Kidney capillary endothelial cell (primary cell): ENCODE measurements at regions not wholly inside any gene's neighbourhood (a gene's known extent, or its start where the extent isn't known, plus 50 kb on each side); places are given as distances from the start of the nearest gene placed in this dataset.
"Not testable (repeated sequence)": the region's sequence is repeated elsewhere in the genome, so short reads cannot be mapped to it uniquely, and the experiment has no call there.

Source experiments
- DNase-seq: peaks from one replicate; pipeline ENCODE4 v3.0.0-alpha.2; 2018; ENCODE audit warnings: low spot score

GRCh38 chr9:103407260-103407659, 412.1 kb downstream of the CYLC2 start:
- no peak for DNase-seq

DNA sequence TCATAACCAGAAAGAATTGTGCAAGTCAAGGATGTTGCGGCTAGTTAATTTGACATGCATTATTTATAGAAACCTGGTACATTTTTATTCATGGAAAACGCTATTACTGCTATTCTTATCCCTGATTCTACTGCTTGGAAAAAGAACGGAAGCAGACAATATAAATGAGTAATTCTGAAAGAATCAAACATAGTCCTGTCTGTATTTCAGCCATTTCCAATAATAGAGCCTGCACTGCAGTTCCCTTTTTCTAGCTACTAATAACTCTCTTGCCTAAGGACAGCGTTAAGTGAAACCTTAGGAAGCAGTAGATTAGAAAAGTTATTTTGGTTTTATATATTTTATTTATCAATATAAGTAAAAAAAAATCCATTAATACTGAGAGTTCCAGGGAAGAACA, 414.9 kb downstream of the CYLC2 start:
- peak; percentile 29 for DNase-seq

GRCh38 chr9:103427696-103428095, 432.6 kb downstream of the CYLC2 start:
- DNase-seq = no peak

DNA sequence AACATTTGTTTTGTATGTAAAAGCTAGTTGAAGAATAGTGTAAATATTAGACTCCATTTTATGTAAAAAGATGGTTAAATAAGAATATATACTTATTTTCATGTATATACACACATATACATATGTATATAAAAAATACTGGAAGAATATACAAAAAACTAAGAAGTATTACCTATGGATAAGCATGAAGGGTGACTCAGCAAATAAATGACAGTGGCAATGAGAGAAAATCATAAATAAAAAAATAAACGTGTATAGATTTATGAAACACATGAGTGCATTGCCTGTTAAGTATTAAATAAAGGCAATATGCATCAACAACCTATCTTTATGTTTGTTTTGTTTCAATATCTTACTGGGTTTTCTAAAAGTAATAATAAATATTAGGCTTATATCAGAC, 435.3 kb downstream of the CYLC2 start:
- DNase-seq = no peak

DNA sequence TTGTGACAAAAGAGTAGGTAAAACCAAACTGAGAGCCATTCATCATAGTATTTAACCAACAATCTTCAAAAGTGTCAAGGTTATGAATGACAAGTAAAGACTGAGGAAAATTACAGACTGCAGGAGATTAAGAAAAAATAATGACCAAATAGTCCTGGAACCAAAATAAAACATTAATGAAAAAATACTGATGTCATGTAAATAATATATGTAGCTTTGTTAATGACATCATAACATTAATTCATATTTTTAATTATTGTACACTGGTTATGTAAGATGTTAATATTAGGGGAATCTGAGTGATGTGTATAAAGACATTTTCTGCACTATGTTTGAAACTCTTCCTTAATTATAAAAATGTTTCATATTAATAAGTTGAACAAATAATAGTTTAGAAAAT, 436.7 kb downstream of the CYLC2 start:
- no peak for DNase-seq

DNA sequence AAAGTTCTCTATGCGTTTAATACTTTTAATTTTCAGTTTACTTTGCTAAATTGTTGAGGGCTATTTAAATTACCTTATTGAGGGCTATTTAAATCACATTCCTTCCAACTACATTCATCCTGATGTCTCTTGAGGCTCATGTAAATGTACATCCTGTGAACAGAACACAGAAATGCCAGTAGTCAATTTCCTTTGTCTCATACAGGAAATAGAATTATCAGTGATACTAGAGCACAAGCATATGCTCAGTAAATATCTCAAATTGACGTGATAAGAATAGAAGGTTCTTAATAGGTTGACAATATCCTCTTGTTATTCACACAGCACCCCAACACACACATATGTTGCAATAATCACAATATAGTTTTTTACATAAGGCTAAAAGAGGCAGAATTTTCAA, 449.0 kb downstream of the CYLC2 start:
- peak; percentile 78 for DNase-seq

GRCh38 chr9:103458826-103459225, 463.7 kb downstream of the CYLC2 start:
- no peak for DNase-seq

GRCh38 chr9:103471241-103471640, 476.1 kb downstream of the CYLC2 start:
- no peak for DNase-seq

GRCh38 chr9:103474156-103474555, 479.0 kb downstream of the CYLC2 start:
- no peak for DNase-seq

DNA sequence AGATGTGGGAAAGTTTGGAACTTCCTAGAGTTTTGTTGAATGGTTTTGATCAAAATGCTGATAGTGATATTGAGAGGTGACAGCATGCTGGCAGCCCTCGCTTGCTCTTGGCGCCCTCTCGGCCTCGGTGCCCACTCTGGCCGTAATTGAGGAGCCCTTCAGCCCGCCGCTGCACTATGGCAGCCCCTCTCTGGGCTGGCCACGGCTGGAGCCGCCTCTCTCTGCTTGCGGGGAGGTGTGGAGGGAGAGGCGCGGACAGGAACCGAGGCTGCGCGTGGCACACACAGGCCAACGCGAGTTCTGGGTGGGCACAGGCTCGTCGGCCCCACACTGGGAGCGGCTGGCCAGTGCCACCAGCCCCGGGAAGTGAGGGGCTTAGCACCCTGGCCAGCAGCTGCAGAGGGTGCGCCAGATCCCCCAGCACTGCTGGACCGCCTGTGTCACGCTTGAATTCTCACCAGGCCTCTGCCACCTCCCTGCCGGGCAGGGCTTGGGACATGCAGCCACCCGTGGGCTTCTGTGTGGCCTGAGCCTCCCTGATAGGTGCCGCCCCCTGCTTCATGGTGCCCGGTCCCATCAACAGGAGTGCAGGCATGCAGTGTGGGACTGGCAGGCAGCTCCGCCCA, 488.5 kb downstream of the CYLC2 start:
- no peak for DNase-seq

DNA sequence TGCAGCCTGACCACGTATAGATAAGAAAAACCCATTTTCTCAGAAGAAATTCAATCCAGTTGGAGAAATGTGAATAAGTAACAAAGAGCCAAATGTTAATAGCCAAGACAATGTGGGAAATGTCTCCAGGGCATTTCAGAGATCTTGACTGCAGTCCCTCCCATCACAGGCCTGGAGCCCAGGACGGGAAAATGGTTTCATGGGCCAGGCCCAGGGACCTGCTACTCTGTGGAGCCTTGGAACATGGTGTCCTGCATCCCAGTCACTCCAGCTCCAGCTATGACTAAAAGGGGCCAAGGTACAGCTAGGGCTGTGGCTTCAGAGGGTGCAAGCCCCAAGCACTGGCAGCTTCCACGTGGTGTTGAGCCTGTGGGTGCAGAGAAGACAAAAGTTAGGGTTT, 490.0 kb downstream of the CYLC2 start:
- no peak for DNase-seq

DNA sequence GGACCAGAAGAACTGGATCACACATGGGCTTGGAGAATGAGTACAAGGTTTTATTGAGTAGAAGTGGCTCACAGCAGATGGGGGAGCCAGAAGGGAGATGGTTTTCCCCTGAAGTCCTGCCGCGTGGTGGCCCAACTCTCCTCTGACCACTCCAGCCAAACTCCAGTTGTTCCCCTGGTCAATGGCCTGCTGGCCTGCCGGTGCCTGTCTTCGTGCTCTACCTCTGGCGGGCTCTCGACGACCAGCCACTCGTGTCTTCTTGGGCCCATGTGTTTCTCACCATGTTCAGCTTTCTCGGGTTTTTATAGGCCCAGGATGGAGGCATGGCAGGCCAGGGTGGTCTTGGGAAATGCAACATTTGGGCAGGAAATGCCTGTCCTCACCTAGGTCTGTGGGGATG, 519.6 kb downstream of the CYLC2 start:
- DNase-seq = no peak

- no peak for DNase-seq
Measured at GRCh38 chr9:103522409-103522808, 527.3 kb downstream of the CYLC2 start.

DNA sequence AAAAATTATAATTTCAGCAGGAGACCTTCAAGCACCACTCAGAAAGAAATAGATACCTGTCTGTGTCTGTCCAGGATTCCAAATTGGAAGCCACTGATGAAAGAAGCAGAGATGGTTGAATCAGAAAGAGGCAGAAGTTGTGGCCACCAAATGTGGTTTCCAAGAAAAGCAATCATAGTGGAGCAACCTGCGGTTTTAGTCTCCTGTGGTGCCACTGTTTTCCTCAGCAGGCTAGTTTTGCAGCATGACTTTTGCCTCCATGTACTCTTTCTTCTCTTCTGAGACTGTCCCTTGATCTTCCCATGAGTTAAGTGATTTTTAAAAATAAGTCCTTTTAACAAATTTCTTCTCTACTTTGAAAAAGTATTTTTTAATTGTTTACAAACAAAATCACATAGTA, 535.8 kb downstream of the CYLC2 start:
- DNase-seq = no peak

- no peak for DNase-seq
Measured at GRCh38 chr9:103533318-103533717, 538.2 kb downstream of the CYLC2 start.

- DNase-seq = no peak
Measured at GRCh38 chr9:103537426-103537825, 542.3 kb downstream of the CYLC2 start.

GRCh38 chr9:103545260-103545659, 548.8 kb upstream of the SMC2 start:
- no peak for DNase-seq

DNA sequence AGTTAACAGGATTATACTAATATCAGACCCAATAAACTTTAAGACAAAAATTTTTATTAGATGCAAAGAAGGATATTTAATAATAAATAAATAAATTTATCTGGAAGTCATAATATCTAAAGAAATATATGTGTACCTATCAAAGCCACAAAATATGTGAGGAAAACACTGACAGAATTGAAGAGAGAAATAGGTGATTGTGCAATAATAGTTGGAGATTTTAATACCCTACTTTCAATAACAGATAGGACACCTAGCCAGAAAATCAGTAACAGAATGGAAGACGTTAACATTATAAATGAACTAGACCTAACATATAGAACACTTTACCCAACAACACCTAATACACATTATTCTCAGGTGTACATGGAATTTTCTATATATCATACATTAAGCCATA, 541.4 kb upstream of the SMC2 start:
- DNase-seq = no peak

GRCh38 chr9:103574056-103574455, 520.1 kb upstream of the SMC2 start:
- peak; percentile 15 for DNase-seq

- no peak for DNase-seq
Measured at GRCh38 chr9:103586721-103587120, 507.4 kb upstream of the SMC2 start.

DNA sequence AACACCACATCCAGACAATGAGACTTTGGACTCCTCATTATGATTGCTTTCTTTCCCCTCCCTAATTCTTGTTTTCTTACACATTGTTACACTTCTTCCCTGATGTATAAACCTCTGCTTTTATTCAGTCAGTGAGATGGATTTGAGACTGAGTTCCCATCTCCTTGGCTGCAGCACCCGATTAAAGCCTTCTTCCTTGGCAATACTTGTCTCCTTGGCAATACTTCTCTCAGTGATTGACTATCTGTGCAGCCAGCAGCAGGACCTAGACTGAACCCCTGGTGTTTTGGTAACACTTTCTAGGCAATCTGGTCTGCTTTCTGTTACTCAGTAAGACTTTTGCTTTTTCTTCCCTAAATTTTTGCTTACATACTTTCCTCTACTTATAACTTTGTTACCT, 492.8 kb upstream of the SMC2 start:
- no peak for DNase-seq

- DNase-seq = not testable (repeated sequence)
Measured at GRCh38 chr9:103611950-103612349, 482.2 kb upstream of the SMC2 start.

DNA sequence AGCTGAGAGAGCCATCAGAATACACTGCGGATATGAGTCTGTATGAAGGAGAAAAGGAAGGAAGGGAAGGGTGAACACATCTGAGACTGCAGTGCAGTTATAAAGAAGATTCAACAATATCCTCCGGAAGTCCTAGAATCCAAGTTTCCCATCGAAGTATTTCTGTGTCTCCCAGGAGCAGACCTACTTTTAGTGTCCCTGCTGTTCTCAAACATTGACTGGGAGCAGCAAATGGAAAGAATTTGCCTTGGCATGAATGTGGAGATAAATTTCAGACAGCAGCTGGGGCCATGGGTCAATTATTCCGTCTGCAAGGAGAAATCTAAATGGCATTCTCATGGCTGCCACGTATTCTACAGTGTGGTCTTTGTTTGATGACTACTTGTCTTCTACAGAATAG, 478.1 kb upstream of the SMC2 start:
- no peak for DNase-seq

DNA sequence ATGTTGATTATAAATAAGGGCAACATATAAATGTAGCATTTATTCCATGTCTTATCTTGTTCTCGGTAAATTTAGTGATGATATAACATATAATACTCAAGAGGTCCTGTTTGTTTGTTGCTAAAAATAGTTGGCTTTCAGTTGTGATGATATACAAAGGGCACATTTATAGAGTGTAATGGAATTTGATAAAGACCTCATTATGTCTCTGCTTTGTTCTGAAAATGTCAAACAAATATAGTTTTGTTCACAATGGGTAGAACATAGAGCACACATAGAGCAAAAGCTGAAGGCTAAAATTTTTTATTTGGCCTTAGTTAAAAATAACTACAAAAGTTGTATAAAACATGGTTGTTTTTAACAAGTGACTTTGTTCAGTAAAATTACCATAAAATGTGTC, 477.1 kb upstream of the SMC2 start:
- DNase-seq = no peak
